H9 (cell line): ENCODE measurements at regions not wholly inside any gene's neighbourhood (a gene's known extent, or its start where the extent isn't known, plus 50 kb on each side); places are given as distances from the start of the nearest gene placed in this dataset.

Experiments
- DNase-seq: peaks from one replicate; pipeline ENCODE4 v3.0.0-alpha.2; 2017
- H2AFZ ChIP-seq: one replicate; pipeline ENCODE4 v1.6.1; 2013; ENCODE audit warnings: mild to moderate bottlenecking, low read length, control low read depth, moderate library complexity
- H2AK5ac ChIP-seq: 2 replicates; pipeline ENCODE4 v1.6.1; 2013; ENCODE audit warnings: low read length, control low read depth, mixed read lengths; ENCODE audit not compliant: insufficient read length
- H2BK120ac ChIP-seq: one replicate; pipeline ENCODE4 v1.6.1; 2013; ENCODE audit warnings: low read depth, mild to moderate bottlenecking, low read length, control low read depth, inconsistent platforms; ENCODE audit not compliant: poor library complexity, severe bottlenecking
- H2BK12ac ChIP-seq: 2 replicates; pipeline ENCODE4 v1.6.1; 2013; ENCODE audit warnings: low read length, control low read depth, mixed read lengths, low read depth; ENCODE audit not compliant: insufficient read length
- H2BK15ac ChIP-seq: 2 replicates; pipeline ENCODE4 v1.6.1; 2013; ENCODE audit warnings: low read depth, low read length, control low read depth
- H2BK20ac ChIP-seq: one replicate; pipeline ENCODE4 v1.6.1; 2013; ENCODE audit warnings: low read depth, mild to moderate bottlenecking, low read length, control low read depth, inconsistent platforms; ENCODE audit not compliant: poor library complexity, severe bottlenecking
- H2BK5ac ChIP-seq: 2 replicates; pipeline ENCODE4 v1.6.1; 2013; ENCODE audit warnings: low read length, control low read depth, mixed read lengths; ENCODE audit not compliant: insufficient read length
- H3K14ac ChIP-seq: 2 replicates; pipeline ENCODE4 v1.6.1; 2013; ENCODE audit warnings: low read length, control low read depth; ENCODE audit not compliant: insufficient read depth
- H3K18ac ChIP-seq: 2 replicates; pipeline ENCODE4 v1.6.1; 2013; ENCODE audit warnings: low read depth, mild to moderate bottlenecking, mixed read lengths, low read length, control low read depth; ENCODE audit not compliant: insufficient read length
- H3K23ac ChIP-seq: 2 replicates; pipeline ENCODE4 v1.6.1; 2013; ENCODE audit warnings: low read length, control low read depth, mixed read lengths, low read depth; ENCODE audit not compliant: insufficient read length
- H3K23me2 ChIP-seq: 2 replicates; pipeline ENCODE4 v1.6.1; 2013; ENCODE audit warnings: low read depth, mild to moderate bottlenecking, mixed read lengths, low read length, control low read depth; ENCODE audit not compliant: insufficient read length, poor library complexity, severe bottlenecking
- H3K27ac ChIP-seq: 2 replicates; pipeline ENCODE4 v1.5.1; 2013; ENCODE audit warnings: low read length, control low read depth, mixed read lengths, low read depth; ENCODE audit not compliant: insufficient read length
- H3K27me3 ChIP-seq: 2 replicates; pipeline ENCODE4 v1.6.1; 2013; ENCODE audit warnings: low read length, control low read depth, inconsistent platforms; ENCODE audit not compliant: insufficient read depth
- H3K4ac ChIP-seq: 2 replicates; pipeline ENCODE4 v1.6.1; 2013; ENCODE audit warnings: low read depth, mild to moderate bottlenecking, control low read depth, inconsistent platforms, low read length, moderate library complexity
- H3K4me1 ChIP-seq: 2 replicates; pipeline ENCODE4 v1.6.1; 2013; ENCODE audit warnings: low read length, control low read depth, inconsistent platforms; ENCODE audit not compliant: insufficient read depth
- H3K4me2 ChIP-seq: 2 replicates; pipeline ENCODE4 v1.6.1; 2013; ENCODE audit warnings: low read length, control low read depth, mixed read lengths; ENCODE audit not compliant: insufficient read length, insufficient read depth
- H3K56ac ChIP-seq: 2 replicates; pipeline ENCODE4 v1.6.1; 2013; ENCODE audit warnings: low read depth, mild to moderate bottlenecking, mixed read lengths, low read length, control low read depth; ENCODE audit not compliant: insufficient read length
- H3K79me1 ChIP-seq: 2 replicates; pipeline ENCODE4 v1.6.1; 2013; ENCODE audit warnings: low read depth, mild to moderate bottlenecking, moderate library complexity, low read length, control low read depth, inconsistent platforms; ENCODE audit not compliant: insufficient read depth, poor library complexity, severe bottlenecking
- H3K79me2 ChIP-seq: 2 replicates; pipeline ENCODE4 v1.6.1; 2013; ENCODE audit warnings: low read length, control low read depth, inconsistent platforms; ENCODE audit not compliant: insufficient read depth
- H3K9ac ChIP-seq: 2 replicates; pipeline ENCODE4 v1.6.1; 2013; ENCODE audit warnings: low read length, control low read depth, mixed read lengths; ENCODE audit not compliant: insufficient read length; ENCODE audit errors: extremely low read depth
- H3K9me3 ChIP-seq: one replicate; pipeline ENCODE4 v1.6.1; 2013; ENCODE audit warnings: low read depth, low read length, inconsistent platforms; ENCODE audit not compliant: control insufficient read depth
- H3T11ph ChIP-seq: one replicate; pipeline ENCODE4 v1.6.1; 2013; ENCODE audit warnings: mild to moderate bottlenecking, low read length, control low read depth, inconsistent platforms
- H4K20me1 ChIP-seq: one replicate; pipeline ENCODE4 v1.6.1; 2013; ENCODE audit not compliant: control insufficient read depth, insufficient read length, insufficient read depth
- H4K5ac ChIP-seq: 2 replicates; pipeline ENCODE4 v1.6.1; 2013; ENCODE audit warnings: low read depth, mild to moderate bottlenecking, mixed read lengths, low read length, control low read depth; ENCODE audit not compliant: insufficient read length
- H4K8ac ChIP-seq: replicated peaks from 2 replicates; pipeline ENCODE4 v1.6.1; 2013; ENCODE audit warnings: low read length, control low read depth, mixed read lengths, low read depth; ENCODE audit not compliant: insufficient read length
- H4K91ac ChIP-seq: 2 replicates; pipeline ENCODE4 v1.6.1; 2013; ENCODE audit warnings: low read depth, mild to moderate bottlenecking, moderate library complexity, mixed read lengths, low read length, control low read depth; ENCODE audit not compliant: insufficient read length
- H3K27ac Mint-ChIP-seq, 3 experiments: 2 replicates in 2 of 3; 3 replicates in 1 of 3; pipeline ENCODE4 v1.8.0; 2020 to 2021; ENCODE audit warnings: mixed read lengths in 3 of 3, mild to moderate bottlenecking in 1 of 3, moderate library complexity in 1 of 3
- H3K27me3 Mint-ChIP-seq: 2 replicates; pipeline ENCODE4 v1.8.0; 2021; ENCODE audit warnings: low read depth, mild to moderate bottlenecking, moderate library complexity, mixed read lengths
- H3K36me3 Mint-ChIP-seq, 3 experiments: 2 replicates in 2 of 3; 3 replicates in 1 of 3; pipeline ENCODE4 v1.8.0; 2020 to 2021; ENCODE audit warnings: low read depth in 3 of 3, mixed read lengths in 3 of 3; ENCODE audit not compliant: insufficient read depth in 1 of 3
- H3K4me1 Mint-ChIP-seq, 2 experiments: 2 replicates each; pipeline ENCODE4 v1.8.0; 2020; ENCODE audit warnings: mixed read lengths in 2 of 2
- H3K4me3 Mint-ChIP-seq, 2 experiments: 2 replicates in 1 of 2; 3 replicates in 1 of 2; pipeline ENCODE4 v1.8.0; 2020 to 2021; ENCODE audit warnings: mild to moderate bottlenecking in 2 of 2, mixed read lengths in 2 of 2, moderate library complexity in 1 of 2
- H3K9me3 Mint-ChIP-seq, 2 experiments: 2 replicates in 1 of 2; 3 replicates in 1 of 2; pipeline ENCODE4 v1.8.0; 2020; ENCODE audit warnings: mild to moderate bottlenecking in 2 of 2, mixed read lengths in 2 of 2, moderate library complexity in 1 of 2
- WGBS: extraction: QIAGEN DNeasy Blood & Tissue Kit; methylation state at CpG from one replicate; pipeline ENCODE4 v1.1.7; 2013; ENCODE audit warnings: missing lambda C conversion rate, low lambda C conversion rate, mixed read lengths; ENCODE audit not compliant: insufficient read length; ENCODE audit errors: extremely low coverage; 5-methylcytosine and 5-hydroxymethylcytosine counted together
- TF ChIP-seq, protein P1 (sequence below): fragments of 200-600 bp; sonication (generic); conservative IDR thresholded peaks from 3 replicates; pipeline ENCODE4 v1.8.0; 2021; ENCODE audit warnings: antibody characterized with exemption, mild to moderate bottlenecking

DNA sequence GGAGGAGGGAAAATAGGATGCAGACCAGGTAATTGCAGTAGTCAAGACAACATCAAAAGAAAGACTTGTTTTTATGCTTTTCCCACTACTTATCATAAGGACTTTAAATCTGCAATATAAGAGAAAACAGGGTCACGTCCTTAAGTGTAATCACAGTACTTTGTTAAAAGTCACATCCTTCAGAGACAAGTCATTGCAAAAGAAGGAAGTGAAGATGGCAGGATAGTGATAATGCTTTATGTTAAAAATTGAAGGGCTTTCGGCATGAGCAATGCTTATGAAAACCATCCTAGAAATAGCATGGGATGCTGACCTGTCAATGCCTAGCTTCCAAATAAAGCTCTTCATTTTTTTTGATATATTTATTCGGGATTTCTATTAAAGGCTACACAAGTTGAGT lies 110.2 kb upstream of the TENM3 start:
- H2BK120ac ChIP-seq = no peak overlapping the region
- H3K9me3 Mint-ChIP-seq = no peaks in the 10 kb centered on the region
- H3K4me2 ChIP-seq = no peak overlapping the region
- no peak overlapping the region for H3K18ac ChIP-seq
- no peaks in the 10 kb centered on the region for H3K23me2 ChIP-seq
- no peak overlapping the region for H3K4me3 Mint-ChIP-seq
- no peak overlapping the region for H3K27ac ChIP-seq
- H3K23ac ChIP-seq = no peak overlapping the region
- H4K5ac ChIP-seq = no peak overlapping the region
- H3K79me2 ChIP-seq = no peaks in the 10 kb centered on the region
- H3K4me1 ChIP-seq = peaks cover 6% of the 10 kb centered on the region; the same call in 1 of the 2 replicates
- no peak overlapping the region for H2BK15ac ChIP-seq
- H4K91ac ChIP-seq = no peak overlapping the region
- no CpG with 5 or more reads among the region's 3 CpGs for WGBS
- no peak overlapping the region for H3T11ph ChIP-seq
- TF ChIP-seq, protein P1, sequence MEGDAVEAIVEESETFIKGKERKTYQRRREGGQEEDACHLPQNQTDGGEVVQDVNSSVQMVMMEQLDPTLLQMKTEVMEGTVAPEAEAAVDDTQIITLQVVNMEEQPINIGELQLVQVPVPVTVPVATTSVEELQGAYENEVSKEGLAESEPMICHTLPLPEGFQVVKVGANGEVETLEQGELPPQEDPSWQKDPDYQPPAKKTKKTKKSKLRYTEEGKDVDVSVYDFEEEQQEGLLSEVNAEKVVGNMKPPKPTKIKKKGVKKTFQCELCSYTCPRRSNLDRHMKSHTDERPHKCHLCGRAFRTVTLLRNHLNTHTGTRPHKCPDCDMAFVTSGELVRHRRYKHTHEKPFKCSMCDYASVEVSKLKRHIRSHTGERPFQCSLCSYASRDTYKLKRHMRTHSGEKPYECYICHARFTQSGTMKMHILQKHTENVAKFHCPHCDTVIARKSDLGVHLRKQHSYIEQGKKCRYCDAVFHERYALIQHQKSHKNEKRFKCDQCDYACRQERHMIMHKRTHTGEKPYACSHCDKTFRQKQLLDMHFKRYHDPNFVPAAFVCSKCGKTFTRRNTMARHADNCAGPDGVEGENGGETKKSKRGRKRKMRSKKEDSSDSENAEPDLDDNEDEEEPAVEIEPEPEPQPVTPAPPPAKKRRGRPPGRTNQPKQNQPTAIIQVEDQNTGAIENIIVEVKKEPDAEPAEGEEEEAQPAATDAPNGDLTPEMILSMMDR = no peak
- H4K8ac ChIP-seq = no peak overlapping the region
- H4K20me1 ChIP-seq = no peaks in the 10 kb centered on the region
- H3K27me3 Mint-ChIP-seq = no peaks in the 10 kb centered on the region; the same call in 1 of the 2 replicates
- no peak overlapping the region for H2BK5ac ChIP-seq
- peaks cover 13 to 20% of the 10 kb centered on the region in 2 experiments for H3K4me1 Mint-ChIP-seq
- no peak overlapping the region for H2AK5ac ChIP-seq
- no peak overlapping the region for H3K4ac ChIP-seq
- H2BK20ac ChIP-seq = no peak overlapping the region
- no peaks in the 10 kb centered on the region for H3K27me3 ChIP-seq
- H3K36me3 Mint-ChIP-seq = no peaks in the 10 kb centered on the region; a peak in 1 of 7 replicates
- H3K9ac ChIP-seq = no peak overlapping the region
- H2BK12ac ChIP-seq = no peak overlapping the region
- no peak overlapping the region for H3K14ac ChIP-seq
- no peak overlapping the region for H3K56ac ChIP-seq
- H3K27ac Mint-ChIP-seq = no peak overlapping the region
- no peaks in the 10 kb centered on the region for H3K9me3 ChIP-seq
- H3K79me1 ChIP-seq = no peaks in the 10 kb centered on the region
- H2AFZ ChIP-seq = no peak overlapping the region
- DNase-seq = no peak
